Karpas-422 (cell line): ENCODE measurements at regions not wholly inside any gene's neighbourhood (a gene's known extent, or its start where the extent isn't known, plus 50 kb on each side); places are given as distances from the start of the nearest gene placed in this dataset.
"Not testable (repeated sequence)": the region's sequence is repeated elsewhere in the genome, so short reads cannot be mapped to it uniquely, and the experiment has no call there.

Experiments
- DNase-seq: peaks from one replicate; pipeline ENCODE4 v3.0.0-alpha.2; 2015
- H2AFZ ChIP-seq: fragments of 200-600 bp; sonication (generic); 2 replicates; pipeline ENCODE4 v1.6.1; 2014; ENCODE audit warnings: antibody characterized with exemption, low read length, mixed read lengths
- H3K27ac ChIP-seq: fragments of 200-600 bp; sonication (generic); 2 replicates; pipeline ENCODE4 v1.5.1; 2014; ENCODE audit warnings: mild to moderate bottlenecking, low read length, moderate library complexity
- H3K27me3 ChIP-seq: fragments of 200-600 bp; sonication (generic); 2 replicates; pipeline ENCODE4 v1.6.1; 2014; ENCODE audit warnings: low read length, mixed read lengths
- H3K36me3 ChIP-seq: fragments of 200-600 bp; sonication (generic); 2 replicates; pipeline ENCODE4 v1.6.1; 2014; ENCODE audit warnings: low read length, mixed read lengths; ENCODE audit not compliant: insufficient read depth
- H3K4me1 ChIP-seq: fragments of 200-600 bp; sonication (generic); 2 replicates; pipeline ENCODE4 v1.6.1; 2014; ENCODE audit warnings: mild to moderate bottlenecking, low read length, mixed read lengths
- H3K4me2 ChIP-seq: fragments of 200-600 bp; sonication (generic); 2 replicates; pipeline ENCODE4 v1.6.1; 2014; ENCODE audit warnings: low read length, low read depth, mild to moderate bottlenecking; ENCODE audit not compliant: poor library complexity, severe bottlenecking
- H3K4me3 ChIP-seq: fragments of 200-600 bp; sonication (generic); 2 replicates; pipeline ENCODE4 v1.5.1; 2014; ENCODE audit warnings: mild to moderate bottlenecking, antibody characterized with exemption, low read length, mixed read lengths
- H3K79me2 ChIP-seq: fragments of 200-600 bp; sonication (generic); 2 replicates; pipeline ENCODE4 v1.6.1; 2014; ENCODE audit warnings: mild to moderate bottlenecking, low read length, mixed read lengths
- H3K9ac ChIP-seq: fragments of 200-600 bp; sonication (generic); 2 replicates; pipeline ENCODE4 v1.6.0; 2014; ENCODE audit warnings: low read length
- H3K9me2 ChIP-seq: fragments of 200-600 bp; sonication (generic), shearing (Covaris generic); replicated peaks from 2 replicates; pipeline ENCODE4 v1.6.0; 2014; ENCODE audit warnings: mild to moderate bottlenecking, low read length, moderate library complexity; ENCODE audit not compliant: insufficient read depth
- H3K9me3 ChIP-seq: fragments of 300-700, 200-600 bp; sonication (generic); 2 replicates; pipeline ENCODE4 v1.6.1; 2014; ENCODE audit warnings: low read length, mixed read lengths
- H4K20me1 ChIP-seq: fragments of 200-600 bp; sonication (generic); 2 replicates; pipeline ENCODE4 v1.6.1; 2014; ENCODE audit warnings: mild to moderate bottlenecking, antibody characterized with exemption, low read length, low read depth; ENCODE audit not compliant: insufficient read depth

DNA sequence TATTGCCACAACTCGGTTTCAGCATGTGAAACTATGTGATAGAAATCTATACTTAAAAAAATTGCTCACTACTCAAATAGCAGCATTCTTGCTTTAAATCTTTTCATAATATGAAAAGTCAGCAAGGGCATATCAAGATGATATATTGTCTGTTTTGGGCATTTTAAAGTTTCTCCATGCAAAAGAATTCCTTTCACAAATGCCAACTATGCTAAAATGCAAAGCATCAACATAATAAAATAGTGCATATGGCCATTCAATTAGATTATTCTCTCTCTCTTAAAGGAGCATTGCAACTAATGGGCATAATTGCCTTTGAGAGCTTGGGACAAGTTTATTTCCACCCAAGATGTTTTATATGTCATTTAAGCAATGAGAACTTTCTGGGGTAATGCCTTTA lies 475.1 kb downstream of the ZPLD1 start:
- H2AFZ ChIP-seq, result no peak overlapping the region
- H3K4me3 ChIP-seq, result no peak overlapping the region
- no peak overlapping the region for H3K27ac ChIP-seq
- peaks cover 3% of the 10 kb centered on the region; the same call in 1 of the 2 replicates for H3K9me3 ChIP-seq
- H3K79me2 ChIP-seq, result no peaks in the 10 kb centered on the region
- H3K4me2 ChIP-seq, result no peak overlapping the region
- H4K20me1 ChIP-seq, result no peaks in the 10 kb centered on the region
- no peaks in the 10 kb centered on the region for H3K27me3 ChIP-seq
- DNase-seq, result no peak
- H3K9ac ChIP-seq, result no peak overlapping the region
- no peaks in the 10 kb centered on the region; the same call in 1 of the 2 replicates for H3K9me2 ChIP-seq
- no peaks in the 10 kb centered on the region for H3K36me3 ChIP-seq
- no peaks in the 10 kb centered on the region for H3K4me1 ChIP-seq

DNA sequence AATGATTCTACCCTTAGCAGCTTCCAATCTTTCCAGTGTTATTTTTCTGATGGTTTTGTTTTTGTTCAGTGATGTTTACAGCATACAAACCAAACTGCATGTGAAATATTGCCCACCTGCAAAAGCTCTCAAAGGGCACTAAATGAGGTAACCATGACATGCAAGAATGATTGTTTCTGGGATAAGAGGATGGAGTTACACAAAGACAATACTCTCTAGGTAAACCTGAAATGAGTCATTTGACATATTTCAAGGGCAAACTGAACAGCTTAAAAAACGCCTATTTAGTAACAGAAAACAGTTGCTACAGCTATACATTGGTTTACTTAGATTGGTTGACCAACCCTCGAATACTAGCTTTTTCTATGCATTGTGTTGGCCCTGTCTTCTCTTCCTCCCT lies 481.7 kb downstream of the ZPLD1 start:
- no peak overlapping the region for H3K9ac ChIP-seq
- no peaks in the 10 kb centered on the region for H3K9me2 ChIP-seq
- no peaks in the 10 kb centered on the region for H3K79me2 ChIP-seq
- H4K20me1 ChIP-seq, result no peaks in the 10 kb centered on the region
- no peaks in the 10 kb centered on the region for H3K36me3 ChIP-seq
- H3K4me2 ChIP-seq, result no peak overlapping the region
- H3K27ac ChIP-seq, result no peak overlapping the region
- no peaks in the 10 kb centered on the region for H3K4me1 ChIP-seq
- no peak for DNase-seq
- H3K9me3 ChIP-seq, result peaks cover 8% of the 10 kb centered on the region; the same call in 1 of the 2 replicates
- no peaks in the 10 kb centered on the region for H3K27me3 ChIP-seq
- no peak overlapping the region for H3K4me3 ChIP-seq
- H2AFZ ChIP-seq, result no peak overlapping the region

DNA sequence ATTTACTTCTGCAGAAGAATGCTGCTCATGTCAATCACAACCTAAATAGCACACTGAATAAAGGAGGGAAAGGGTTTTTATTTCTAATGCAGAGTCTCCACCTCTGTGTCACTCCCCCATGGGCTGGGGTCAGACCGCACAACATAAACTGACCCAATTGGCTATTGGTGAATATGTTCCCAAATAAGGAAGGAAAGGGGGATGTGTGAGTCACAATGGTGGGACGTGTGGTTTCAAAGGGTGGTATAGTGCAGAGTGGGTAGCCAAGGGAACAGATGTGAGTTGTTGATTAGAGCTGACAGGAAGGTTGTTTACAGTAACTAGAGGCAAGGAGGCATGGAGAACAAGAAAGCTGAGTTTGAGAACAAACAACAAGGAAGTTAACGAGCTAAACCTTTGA lies 491.8 kb downstream of the ZPLD1 start:
- H3K9me2 ChIP-seq, result no peaks in the 10 kb centered on the region
- H3K9ac ChIP-seq, result no peak overlapping the region
- no peaks in the 10 kb centered on the region for H3K4me1 ChIP-seq
- no peak overlapping the region for H3K4me2 ChIP-seq
- DNase-seq, result no peak
- H2AFZ ChIP-seq, result no peak overlapping the region
- H3K9me3 ChIP-seq, result peaks cover 15% of the 10 kb centered on the region
- H3K27me3 ChIP-seq, result no peaks in the 10 kb centered on the region
- no peak overlapping the region for H3K27ac ChIP-seq
- H4K20me1 ChIP-seq, result no peaks in the 10 kb centered on the region
- H3K36me3 ChIP-seq, result no peaks in the 10 kb centered on the region
- no peaks in the 10 kb centered on the region for H3K79me2 ChIP-seq
- H3K4me3 ChIP-seq, result no peak overlapping the region

DNA sequence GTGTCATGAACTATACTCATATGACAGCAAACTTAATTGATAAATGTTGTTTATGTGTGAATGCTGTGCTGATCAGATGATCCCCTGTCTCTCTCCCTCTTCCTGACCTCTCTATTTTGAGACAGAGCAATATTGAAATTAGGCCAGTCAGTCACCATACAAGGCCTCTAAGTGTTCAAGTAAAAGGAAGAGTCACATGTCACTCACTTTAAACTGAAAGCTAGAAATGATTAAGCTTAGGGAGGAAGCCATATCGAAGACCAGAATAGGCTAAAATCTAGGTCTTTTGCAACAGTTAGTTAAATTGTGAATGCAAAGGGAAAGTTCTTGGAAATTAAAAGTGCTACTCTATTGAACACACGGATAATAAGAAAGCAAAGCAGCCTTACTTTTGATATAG lies 498.6 kb downstream of the ZPLD1 start:
- H3K9ac ChIP-seq, result no peak overlapping the region
- H3K27me3 ChIP-seq, result no peaks in the 10 kb centered on the region
- no peak overlapping the region for H2AFZ ChIP-seq
- peaks cover 14% of the 10 kb centered on the region for H3K9me3 ChIP-seq
- H3K4me2 ChIP-seq, result no peak overlapping the region
- no peaks in the 10 kb centered on the region for H3K36me3 ChIP-seq
- H3K4me3 ChIP-seq, result no peak overlapping the region
- no peak for DNase-seq
- H4K20me1 ChIP-seq, result no peaks in the 10 kb centered on the region
- no peaks in the 10 kb centered on the region for H3K79me2 ChIP-seq
- H3K4me1 ChIP-seq, result no peaks in the 10 kb centered on the region
- H3K9me2 ChIP-seq, result no peaks in the 10 kb centered on the region
- H3K27ac ChIP-seq, result no peak overlapping the region

DNA sequence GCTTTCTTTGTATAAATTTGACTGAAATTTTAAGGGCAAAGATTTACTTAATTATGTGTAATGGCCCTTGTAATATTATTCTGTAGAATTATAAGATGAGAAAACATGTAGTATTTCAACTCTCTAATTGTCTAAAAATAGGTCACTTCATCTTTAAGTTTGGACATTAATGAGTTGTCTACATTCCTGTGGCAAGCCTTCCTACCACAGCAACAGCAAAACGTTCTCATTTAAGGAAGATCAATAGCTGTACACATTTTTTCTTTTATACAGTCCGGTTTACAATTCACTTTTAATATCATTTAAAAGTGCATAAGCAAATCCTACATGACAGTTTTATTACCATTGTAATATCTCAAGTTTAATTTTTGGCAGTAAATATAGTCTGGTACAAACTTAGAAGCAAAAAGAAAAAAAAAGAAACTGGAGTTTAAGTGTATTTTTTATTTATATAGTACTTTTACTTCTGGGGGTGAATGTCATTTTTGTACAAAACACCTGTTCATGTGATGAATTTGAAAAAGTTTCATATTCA lies 501.8 kb downstream of the ZPLD1 start:
- Histone ChIP-seq H3K9me3 (peaks cover 14% of the 10 kb centered on the region), H3K9me2 (no peaks in the 10 kb centered on the region), H3K79me2 (no peaks in the 10 kb centered on the region), H3K36me3 (no peaks in the 10 kb centered on the region), H3K9ac (no peak overlapping the region), H3K4me2 (no peak overlapping the region), H2AFZ (no peak overlapping the region), H3K4me1 (no peaks in the 10 kb centered on the region), H4K20me1 (no peaks in the 10 kb centered on the region), H3K4me3 (no peak overlapping the region), H3K27me3 (no peaks in the 10 kb centered on the region), H3K27ac (no peak overlapping the region)
- DNase-seq, result no peak

DNA sequence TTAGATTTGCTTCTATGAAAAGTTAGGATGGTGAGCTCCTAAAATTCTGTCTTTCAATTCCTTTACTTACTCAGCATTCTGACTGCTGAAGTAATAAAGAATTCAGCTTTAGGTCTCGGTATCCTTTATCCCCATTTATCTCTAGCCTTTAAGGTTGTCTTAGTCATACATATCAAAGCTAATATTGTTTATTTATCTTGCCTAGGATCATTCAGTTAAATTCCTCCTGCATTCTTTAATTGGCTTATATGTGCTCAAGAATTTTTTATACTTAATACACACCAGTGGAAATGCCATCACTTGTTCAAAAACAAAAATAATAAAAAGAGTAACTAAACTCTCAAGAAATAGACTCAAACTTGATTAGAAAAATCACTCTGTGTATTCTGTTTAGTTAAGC lies 507.0 kb downstream of the ZPLD1 start:
- no peaks in the 10 kb centered on the region for H3K79me2 ChIP-seq
- H3K27ac ChIP-seq, result no peak overlapping the region
- no peaks in the 10 kb centered on the region for H3K4me1 ChIP-seq
- no peak overlapping the region for H3K4me2 ChIP-seq
- H3K9ac ChIP-seq, result no peak overlapping the region
- H3K4me3 ChIP-seq, result no peak overlapping the region
- no peaks in the 10 kb centered on the region for H4K20me1 ChIP-seq
- no peak overlapping the region for H2AFZ ChIP-seq
- H3K36me3 ChIP-seq, result no peaks in the 10 kb centered on the region
- no peaks in the 10 kb centered on the region for H3K27me3 ChIP-seq
- no peak for DNase-seq
- H3K9me3 ChIP-seq, result peaks cover 7% of the 10 kb centered on the region; the same call in 1 of the 2 replicates
- no peaks in the 10 kb centered on the region for H3K9me2 ChIP-seq

DNA sequence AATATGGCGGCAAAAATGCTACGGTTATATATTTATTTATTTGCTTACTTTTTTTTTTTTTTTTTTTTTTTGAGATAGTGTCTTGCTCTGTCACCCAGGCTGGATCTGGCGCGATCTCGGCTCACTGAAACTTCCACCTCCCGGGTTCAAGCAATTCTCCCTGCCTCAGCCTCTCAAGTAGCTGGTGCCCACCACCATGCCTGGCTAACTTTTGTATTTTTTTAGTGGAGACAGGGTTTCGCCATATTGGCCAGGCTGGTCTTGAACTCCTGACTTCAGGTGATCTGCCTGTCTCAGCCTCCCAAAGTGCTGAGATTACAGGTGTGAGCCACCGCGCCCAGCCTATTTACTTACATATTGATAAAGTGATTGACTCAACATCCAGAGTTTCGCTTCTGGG lies 511.6 kb downstream of the ZPLD1 start:
- H3K4me2 ChIP-seq, H3K36me3 ChIP-seq, H3K9me2 ChIP-seq, H3K4me1 ChIP-seq, H3K79me2 ChIP-seq, H3K9me3 ChIP-seq, H3K4me3 ChIP-seq, H3K27me3 ChIP-seq, H4K20me1 ChIP-seq, DNase-seq, H2AFZ ChIP-seq, H3K27ac ChIP-seq, H3K9ac ChIP-seq: not testable (repeated sequence)

DNA sequence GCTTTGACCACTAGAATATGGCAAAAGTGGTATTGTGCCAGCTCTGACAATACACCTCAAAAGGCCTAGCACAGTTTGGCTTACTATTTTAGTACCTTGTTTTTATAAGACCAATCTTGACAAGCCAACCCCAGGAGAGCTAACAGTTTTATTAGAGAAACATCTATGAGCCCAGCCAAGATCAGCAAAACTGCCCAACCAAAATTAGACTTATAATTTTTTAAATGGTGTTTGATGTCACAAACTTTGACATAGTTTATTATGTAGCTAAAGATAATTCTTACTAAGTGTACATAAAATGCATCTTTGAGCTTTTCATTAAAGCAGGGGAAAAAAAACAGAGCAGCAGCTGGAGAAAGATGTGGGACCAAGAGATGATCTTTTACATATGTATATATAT lies 537.5 kb downstream of the ZPLD1 start:
- Histone ChIP-seq H3K27ac (no peak overlapping the region), H3K9me3 (peaks cover 8% of the 10 kb centered on the region; the same call in 1 of the 2 replicates), H3K4me3 (no peak overlapping the region), H3K9ac (no peak overlapping the region), H2AFZ (no peak overlapping the region), H3K27me3 (no peaks in the 10 kb centered on the region), H3K36me3 (no peaks in the 10 kb centered on the region), H3K79me2 (no peaks in the 10 kb centered on the region), H4K20me1 (no peaks in the 10 kb centered on the region), H3K9me2 (no peaks in the 10 kb centered on the region), H3K4me1 (no peaks in the 10 kb centered on the region), H3K4me2 (no peak overlapping the region)
- DNase-seq, result no peak

DNA sequence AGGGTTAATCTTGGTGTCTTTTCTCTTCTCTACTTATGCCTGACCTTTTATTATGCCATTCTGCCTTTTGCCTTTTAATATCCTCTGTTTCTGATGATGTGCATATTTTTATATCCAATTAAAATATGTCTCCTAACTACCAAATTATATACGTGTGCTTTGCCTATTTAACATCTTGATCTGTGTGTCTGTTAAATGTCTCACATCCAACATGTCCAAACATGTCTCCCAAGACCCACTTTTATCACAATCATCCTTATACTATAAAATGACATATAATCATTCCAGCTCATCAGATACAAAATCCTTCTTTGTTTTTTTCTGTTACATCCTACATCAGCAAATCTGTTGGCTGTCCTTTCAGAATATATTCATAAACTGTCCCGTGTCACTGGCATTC lies 539.5 kb downstream of the ZPLD1 start:
- no peak for DNase-seq
- no peak overlapping the region for H3K4me2 ChIP-seq
- peaks cover 8% of the 10 kb centered on the region; the same call in 1 of the 2 replicates for H3K9me3 ChIP-seq
- H3K36me3 ChIP-seq, result no peaks in the 10 kb centered on the region
- no peaks in the 10 kb centered on the region for H3K27me3 ChIP-seq
- no peak overlapping the region for H3K27ac ChIP-seq
- no peak overlapping the region for H3K4me3 ChIP-seq
- H2AFZ ChIP-seq, result no peak overlapping the region
- H4K20me1 ChIP-seq, result no peaks in the 10 kb centered on the region
- no peaks in the 10 kb centered on the region for H3K4me1 ChIP-seq
- H3K9ac ChIP-seq, result no peak overlapping the region
- H3K79me2 ChIP-seq, result no peaks in the 10 kb centered on the region
- H3K9me2 ChIP-seq, result no peaks in the 10 kb centered on the region
